HG02943 (cell line): ENCODE measurements at regions not wholly inside any gene's neighbourhood (a gene's known extent, or its start where the extent isn't known, plus 50 kb on each side); places are given as distances from the start of the nearest gene placed in this dataset.

Experiments
- ATAC-seq: cut with Tn5 transposase; IDR thresholded peaks from one replicate; pipeline ENCODE4 v1.9.1; 2021; ENCODE audit warnings: mild to moderate bottlenecking, low read depth, moderate library complexity; ENCODE audit not compliant: unreplicated experiment

DNA sequence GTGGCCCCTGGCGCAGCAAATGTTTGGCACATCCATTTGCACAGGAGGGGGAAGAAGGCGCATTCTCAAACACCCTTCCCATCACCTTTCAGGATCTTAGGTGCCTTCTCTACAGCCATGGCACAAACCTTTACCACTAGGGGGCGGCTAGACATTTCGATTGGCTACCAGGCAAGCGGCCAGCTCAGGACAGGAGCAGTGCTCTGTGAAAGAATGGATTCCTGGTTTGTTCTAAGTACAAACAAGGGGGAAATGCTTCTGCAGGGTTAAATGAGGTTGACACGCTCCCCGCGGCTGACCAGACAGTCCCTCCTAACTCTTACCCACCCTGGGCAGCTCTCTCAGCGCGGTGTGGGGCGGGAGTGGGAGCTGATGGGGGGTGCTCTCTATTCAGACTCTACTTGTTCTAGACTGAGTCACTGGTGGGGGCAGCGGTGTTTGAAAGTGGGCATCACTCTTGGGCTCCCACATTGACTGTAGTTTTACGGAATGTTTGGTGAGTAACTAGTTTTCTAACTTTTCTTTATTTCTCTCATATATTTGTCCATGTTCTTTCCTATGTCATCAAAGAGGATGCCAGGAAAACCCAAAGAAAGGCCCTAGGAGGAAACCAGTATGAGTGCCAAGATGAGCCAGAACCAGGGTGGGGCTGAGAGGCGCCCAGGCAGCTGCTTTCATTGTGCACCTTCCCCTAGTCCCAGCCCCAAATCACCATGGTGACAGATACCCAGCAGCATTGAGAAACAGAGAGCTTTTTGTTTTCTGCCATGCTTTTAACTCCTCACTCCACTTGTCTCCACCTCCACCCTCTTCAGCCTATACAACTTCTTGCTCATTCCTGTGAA, 61.4 kb upstream of the GPR158 start:
- peak; percentile 91 for ATAC-seq

DNA sequence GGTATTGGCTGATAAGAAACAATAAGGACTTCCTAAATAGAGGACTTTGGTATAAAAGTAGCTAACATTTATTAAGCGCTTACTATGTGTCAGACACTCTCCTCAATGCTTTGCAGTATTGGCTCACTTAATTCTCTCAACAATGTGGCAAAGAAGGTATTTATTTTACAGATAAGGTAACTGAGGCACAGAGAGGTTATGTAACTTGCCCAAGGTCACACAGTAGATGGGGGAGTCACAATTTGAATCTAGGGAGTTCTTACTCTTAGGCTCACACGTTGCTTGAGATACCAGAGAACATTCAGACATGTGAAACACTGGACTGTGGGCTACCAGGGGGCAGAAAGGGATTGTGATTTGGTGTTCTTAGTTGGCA, 60.8 kb upstream of the GPR158 start:
- ATAC-seq: no peak

DNA sequence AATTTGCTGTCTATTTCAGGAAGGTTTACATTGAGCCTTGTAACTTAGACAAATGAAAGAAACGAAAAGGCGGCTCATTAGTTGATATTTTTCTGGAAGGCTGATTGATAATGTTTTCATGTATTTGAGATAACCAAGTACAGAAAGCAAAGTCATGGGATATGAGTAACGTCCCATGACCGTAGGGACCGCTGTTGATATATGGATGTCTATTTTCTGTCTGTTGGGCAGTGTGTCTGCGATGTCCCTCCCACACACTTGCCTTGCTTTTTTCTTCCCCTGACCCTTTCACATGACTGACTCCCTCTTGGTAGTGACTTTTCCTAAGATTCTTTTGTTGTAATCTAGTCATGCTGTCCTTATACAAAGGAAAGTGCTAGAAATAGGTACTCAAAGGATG, 57.0 kb upstream of the GPR158 start:
- no peak for ATAC-seq

DNA sequence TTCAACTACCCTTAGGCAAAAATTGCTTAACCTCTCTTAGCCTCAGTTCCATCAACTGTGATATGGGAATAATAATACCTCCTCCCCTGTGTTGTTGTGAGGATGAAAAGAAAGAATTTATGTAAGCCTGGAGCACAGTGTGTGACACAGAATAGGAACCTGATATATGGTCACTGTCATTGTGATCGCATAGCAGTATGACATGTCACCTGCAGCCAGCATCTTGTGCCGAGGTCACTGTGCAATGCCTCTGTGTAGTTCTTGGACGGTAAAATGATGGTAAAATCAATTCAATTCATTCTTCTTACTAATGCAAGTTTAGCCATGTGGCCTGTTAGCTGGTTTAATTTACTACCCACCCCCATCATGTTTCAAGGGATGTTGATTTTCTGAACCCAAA, 54.6 kb upstream of the GPR158 start:
- no peak for ATAC-seq
